ENCODE measurements at regions not wholly inside any gene's neighbourhood (a gene's known extent, or its start where the extent isn't known, plus 50 kb on each side); places are given as distances from the start of the nearest gene placed in this dataset.

GRCh38 chr6:14270142-14270893 is 152.7 kb downstream of the CD83 start:
- TF ChIP-seq POLR2AphosphoS5 (IDR thresholded peaks at IDR 0.05; ENCODE audit: low read depth, low read length) (no peak), TAF1 (IDR thresholded peaks at IDR 0.05; ENCODE audit: borderline replicate concordance, insufficient read depth, low read length) (no peak), SIN3A (IDR thresholded peaks at IDR 0.05; ENCODE audit: borderline replicate concordance, insufficient read depth, low read length) (no peak), REST (IDR thresholded peaks at IDR 0.05; ENCODE audit: insufficient read depth in 1 of 2, low read depth in 2 of 2, low read length in 2 of 2) (no peak)
